ENCODE measurements at regions not wholly inside any gene's neighbourhood (a gene's known extent, or its start where the extent isn't known, plus 50 kb on each side); places are given as distances from the start of the nearest gene placed in this dataset.
"Not testable (repeated sequence)": the region's sequence is repeated elsewhere in the genome, so short reads cannot be mapped to it uniquely, and the experiment has no call there.

- no peak for FAIRE-seq
- no peaks in the 10 kb centered on the region for H3K36me3 ChIP-seq (ENCODE audit: control insufficient read depth in 2 of 2, extremely low read depth in 1 of 2, insufficient read depth in 2 of 2, low read length in 2 of 2)
These were observed 998.3 kb downstream of the SLC16A7 start for GRCh38 chr12:60594035-60594711.

DNA sequence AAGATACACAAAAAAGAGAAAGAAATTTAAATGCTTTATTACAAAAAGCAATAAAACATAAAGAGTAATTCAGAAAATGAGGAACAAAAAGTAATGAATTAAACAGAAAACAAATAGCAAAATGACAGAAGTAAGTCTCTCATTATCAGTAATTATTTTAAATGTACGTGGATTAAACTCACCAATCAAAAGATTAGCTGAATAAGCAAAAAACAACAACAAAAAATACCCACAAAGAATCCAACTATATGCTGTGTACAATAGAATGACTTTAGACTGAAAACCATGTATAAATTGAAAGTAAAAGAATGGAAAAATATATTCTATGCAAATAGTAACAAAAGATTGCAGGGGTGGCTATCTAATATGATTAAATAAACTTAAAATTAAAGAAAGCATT is 1006.8 kb downstream of the SLC16A7 start:
- Histone ChIP-seq H3K27ac (ENCODE audit: control insufficient read depth, insufficient read depth, low read length) (no peak overlapping the region), H3K79me2 (ENCODE audit: control insufficient read depth, insufficient read depth, low read length) (no peaks in the 10 kb centered on the region), H4K20me1 (ENCODE audit: control insufficient read depth, extremely low read depth, insufficient read depth, low read length) (no peaks in the 10 kb centered on the region), H3K4me2 (ENCODE audit: control insufficient read depth, extremely low read depth, insufficient read depth, low read depth, low read length) (no peak overlapping the region), H3K27me3 (ENCODE audit: control insufficient read depth, extremely low read depth, insufficient read depth, low read length) (no peaks in the 10 kb centered on the region), H3K36me3 (ENCODE audit: control insufficient read depth in 2 of 2, extremely low read depth in 1 of 2, insufficient read depth in 2 of 2, low read length in 2 of 2) (no peaks in the 10 kb centered on the region), H3K9ac (ENCODE audit: control insufficient read depth, extremely low read depth, insufficient read depth, low read length) (no peak overlapping the region), H3K9me3 (ENCODE audit: control insufficient read depth, low read depth, low read length) (no peaks in the 10 kb centered on the region), H3K9me1 (ENCODE audit: control insufficient read depth, extremely low read depth, insufficient read depth, low read length) (no peaks in the 10 kb centered on the region), H3K4me3 (ENCODE audit: control insufficient read depth in 2 of 3, extremely low read depth in 1 of 3, insufficient read depth in 2 of 3, low read depth in 1 of 3, low read length in 3 of 3) (no peak overlapping the region), H3K4me1 (ENCODE audit: control insufficient read depth, extremely low read depth, insufficient read depth, low read length) (no peaks in the 10 kb centered on the region), H2AFZ (ENCODE audit: control insufficient read depth, low read length) (no peak overlapping the region)
- FAIRE-seq = no peak
- no peak for TF ChIP-seq CTCF (optimal IDR thresholded peaks at IDR 0.05 in 1 of 3, IDR thresholded peaks at IDR 0.05 in 1 of 3, conservative IDR thresholded peaks at IDR 0.05 in 1 of 3; ENCODE audit: extremely low read depth in 1 of 3, insufficient read depth in 2 of 3, low read length in 3 of 3)
- TF ChIP-seq EZH2 (IDR thresholded peaks at IDR 0.05; ENCODE audit: low read length) = no peak
- dilution Hi-C loops (cut with MboI; ENCODE audit: extremely low pct_ligation_motif_present, low sequenced_read_pairs) = no loop called here
- no peak for DNase-seq (ENCODE audit: low read depth, low spot score)

More at GRCh38 chr12:60594035-60594711, 998.3 kb downstream of the SLC16A7 start:
- Histone ChIP-seq H2AFZ (ENCODE audit: control insufficient read depth, low read length) (no peak overlapping the region), H3K9me1 (ENCODE audit: control insufficient read depth, extremely low read depth, insufficient read depth, low read length) (no peaks in the 10 kb centered on the region), H3K9ac (ENCODE audit: control insufficient read depth, extremely low read depth, insufficient read depth, low read length) (no peak overlapping the region), H3K4me2 (ENCODE audit: control insufficient read depth, extremely low read depth, insufficient read depth, low read depth, low read length) (no peak overlapping the region), H3K9me3 (ENCODE audit: control insufficient read depth, low read depth, low read length) (no peaks in the 10 kb centered on the region), H3K4me1 (ENCODE audit: control insufficient read depth, extremely low read depth, insufficient read depth, low read length) (no peaks in the 10 kb centered on the region), H3K4me3 (ENCODE audit: control insufficient read depth in 2 of 3, extremely low read depth in 1 of 3, insufficient read depth in 2 of 3, low read depth in 1 of 3, low read length in 3 of 3) (no peak overlapping the region), H3K79me2 (ENCODE audit: control insufficient read depth, insufficient read depth, low read length) (no peaks in the 10 kb centered on the region), H3K27me3 (ENCODE audit: control insufficient read depth, extremely low read depth, insufficient read depth, low read length) (no peaks in the 10 kb centered on the region), H3K27ac (ENCODE audit: control insufficient read depth, insufficient read depth, low read length) (no peak overlapping the region), H4K20me1 (ENCODE audit: control insufficient read depth, extremely low read depth, insufficient read depth, low read length) (no peaks in the 10 kb centered on the region)
- dilution Hi-C loops (cut with MboI; ENCODE audit: extremely low pct_ligation_motif_present, low sequenced_read_pairs) = loop anchor here (10.0 kb wide), 1 partner anchor 59 kb away; no protein-coding TSS in a partner anchor
- TF ChIP-seq EZH2 (IDR thresholded peaks at IDR 0.05; ENCODE audit: low read length) (no peak), CTCF (optimal IDR thresholded peaks at IDR 0.05 in 1 of 3, IDR thresholded peaks at IDR 0.05 in 1 of 3, conservative IDR thresholded peaks at IDR 0.05 in 1 of 3; ENCODE audit: extremely low read depth in 1 of 3, insufficient read depth in 2 of 3, low read length in 3 of 3) (no peak)
- DNase-seq (ENCODE audit: low read depth, low spot score) = no peak

- not testable (repeated sequence) for DNase-seq (ENCODE audit: low read depth, low spot score); FAIRE-seq; H2AFZ ChIP-seq (ENCODE audit: control insufficient read depth, low read length)
These were observed 1007.6 kb downstream of the SLC16A7 start for GRCh38 chr12:60603475-60603874.

More at GRCh38 chr12:60603475-60603874, 1007.6 kb downstream of the SLC16A7 start:
- H3K9ac ChIP-seq (ENCODE audit: control insufficient read depth, extremely low read depth, insufficient read depth, low read length); dilution Hi-C loops (cut with MboI; ENCODE audit: extremely low pct_ligation_motif_present, low sequenced_read_pairs); H4K20me1 ChIP-seq (ENCODE audit: control insufficient read depth, extremely low read depth, insufficient read depth, low read length); H3K4me3 ChIP-seq (ENCODE audit: control insufficient read depth in 2 of 3, extremely low read depth in 1 of 3, insufficient read depth in 2 of 3, low read depth in 1 of 3, low read length in 3 of 3); H3K4me2 ChIP-seq (ENCODE audit: control insufficient read depth, extremely low read depth, insufficient read depth, low read depth, low read length); H3K79me2 ChIP-seq (ENCODE audit: control insufficient read depth, insufficient read depth, low read length); H3K27me3 ChIP-seq (ENCODE audit: control insufficient read depth, extremely low read depth, insufficient read depth, low read length); H3K36me3 ChIP-seq (ENCODE audit: control insufficient read depth in 2 of 2, extremely low read depth in 1 of 2, insufficient read depth in 2 of 2, low read length in 2 of 2); H3K9me3 ChIP-seq (ENCODE audit: control insufficient read depth, low read depth, low read length); H3K4me1 ChIP-seq (ENCODE audit: control insufficient read depth, extremely low read depth, insufficient read depth, low read length); H3K9me1 ChIP-seq (ENCODE audit: control insufficient read depth, extremely low read depth, insufficient read depth, low read length); H3K27ac ChIP-seq (ENCODE audit: control insufficient read depth, insufficient read depth, low read length): not testable (repeated sequence)
